Transverse colon (tissue), 4 donors: ENCODE measurements at regions not wholly inside any gene's neighbourhood (a gene's known extent, or its start where the extent isn't known, plus 50 kb on each side); places are given as distances from the start of the nearest gene placed in this dataset.

Source experiments
- DNase-seq: peaks from one replicate; pipeline ENCODE4 v3.0.0-alpha.2; 2019
- H3K27ac ChIP-seq, 4 donors: fragments of 200-600 bp; sonication (generic); 2 replicates each; pipeline ENCODE4 v1.5.1; 2016 to 2018; ENCODE audit warnings: inconsistent platforms in 4 of 4
- H3K27me3 ChIP-seq: fragments of 200-600 bp; sonication (generic); 2 replicates; pipeline ENCODE4 v1.5.1; 2017; ENCODE audit warnings: inconsistent platforms
- H3K36me3 ChIP-seq, 4 donors: fragments of 200-600 bp; sonication (generic); 2 replicates each; pipeline ENCODE4 v1.5.1; 2017 to 2019; ENCODE audit warnings: inconsistent platforms in 4 of 4
- H3K4me1 ChIP-seq, 4 donors: fragments of 200-600 bp; sonication (generic); 2 replicates each; pipeline ENCODE4 v1.5.1; 2017 to 2020; ENCODE audit warnings: inconsistent platforms in 4 of 4
- H3K4me3 ChIP-seq, 4 donors: fragments of 200-600 bp; sonication (generic); 1 replicate in 1 of 4; 2 replicates in 3 of 4; pipeline versions ENCODE4 v1.5.1 to v1.6.1; 2017 to 2019; ENCODE audit warnings: inconsistent platforms in 4 of 4
- H3K9me3 ChIP-seq, 2 donors: fragments of 200-600 bp; sonication (generic); 2 replicates each; pipeline ENCODE4 v1.5.1; 2017 to 2019; ENCODE audit warnings: inconsistent platforms in 2 of 2
- EP300 ChIP-seq: sonication (generic); formaldehyde crosslinking; IDR thresholded peaks from one replicate; pipeline ENCODE4 v1.6.1; 2017; ENCODE audit warnings: antibody characterized with exemption, low read depth
- POLR2A ChIP-seq: fragments of 450-650 bp; IDR thresholded peaks from one replicate; pipeline ENCODE4 v1.6.1; 2016; ENCODE audit warnings: antibody characterized with exemption, mild to moderate bottlenecking, moderate library complexity
- POLR2AphosphoS5 ChIP-seq, 3 donors: sonication (generic); formaldehyde crosslinking; IDR thresholded peaks; one replicate each; pipeline ENCODE4 v1.6.1; 2016; ENCODE audit warnings: antibody characterized with exemption in 3 of 3
- WGBS, 2 donors: methylation state at CpG; one replicate each; pipeline ENCODE4 v1.1.5; 2018; ENCODE audit warnings: low coverage in 1 of 2; 5-methylcytosine and 5-hydroxymethylcytosine counted together
- in situ Hi-C, 4 donors: fragments of 200-750 bp; cut with MboI; loops; one replicate each; pipeline versions ENCODE4 v1.15.0 to v1.15.1; 2017; ENCODE audit warnings: low sequenced_read_pairs in 3 of 4, low pct_ligation_motif_present in 1 of 4, low pct_unique_long_range_greater_than_20kb in 1 of 4
- intact Hi-C: fragments of 100-400 bp; cut with DNase I; formaldehyde crosslinking; loops from one replicate; pipeline ENCODE4 v1.15.1; 2023; ENCODE audit warnings: low total_unique reads
- TF ChIP-seq, protein P1 (sequence below), 5 experiments: fragments of 200-600 bp in 3 of 5; fragments of 450-650 bp in 2 of 5; sonication (generic) in 3 of 5; IDR thresholded peaks; 1 replicate in 2 of 5; 2 replicates in 3 of 5; pipeline ENCODE4 v1.5.1; 2016 to 2017; ENCODE audit warnings: antibody characterized with exemption in 5 of 5, inconsistent platforms in 3 of 5, mild to moderate bottlenecking in 2 of 5, moderate library complexity in 1 of 5

DNA sequence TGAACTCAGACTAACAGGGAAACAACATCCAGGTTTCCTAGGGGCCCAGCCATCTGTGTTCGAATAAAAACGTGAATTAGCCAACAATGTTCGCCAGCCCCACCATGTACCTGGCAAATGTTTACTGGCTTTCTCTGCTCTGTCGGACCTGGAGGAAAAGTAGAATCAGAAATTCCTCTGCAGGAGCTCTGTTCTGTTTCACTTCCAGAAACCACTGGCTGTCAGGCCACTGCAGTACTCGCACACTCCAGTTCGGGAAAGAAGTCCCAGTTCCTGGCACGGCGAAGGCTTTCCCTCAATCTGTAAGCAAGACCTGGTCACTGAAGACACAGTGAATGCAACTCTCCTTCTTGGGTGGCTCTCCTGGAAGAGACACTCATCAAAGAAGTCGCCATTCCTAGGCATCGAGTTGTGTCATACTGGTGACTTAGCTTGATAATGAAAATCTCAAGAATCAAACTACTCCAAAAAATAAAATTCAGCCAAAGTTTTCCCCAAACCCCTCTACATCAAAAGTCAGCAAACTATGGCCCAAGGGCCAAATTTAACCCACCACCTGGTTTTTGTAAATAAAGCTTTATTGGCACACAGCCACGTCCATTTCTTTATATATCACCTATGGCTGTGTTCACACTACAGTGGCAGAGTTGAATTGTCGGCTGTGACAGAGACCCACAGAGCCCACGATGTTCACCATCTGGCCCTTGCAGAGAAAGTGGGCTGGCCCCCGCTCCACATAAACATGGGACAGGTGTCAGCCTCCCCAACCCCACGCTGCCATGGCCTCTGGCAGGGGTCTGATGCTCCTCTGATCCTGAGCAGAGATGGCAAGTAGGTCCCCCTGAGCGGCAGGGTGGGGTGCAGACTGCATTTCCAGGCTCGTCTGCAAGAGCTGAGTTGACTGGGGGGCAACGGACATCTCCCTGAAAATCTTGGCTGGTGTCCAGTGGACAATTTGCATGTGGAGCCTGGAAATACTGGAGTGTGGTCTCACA, 189.2 kb upstream of the DIO3 start:
- no peak overlapping the region for H3K4me3 ChIP-seq
- 70 to 71% methylated on average over 5 to 17 of the region's 18 CpGs for WGBS, 2 donors
- peaks cover 0 to 4% (median 0%) of the 10 kb centered on the region in 4 donors for H3K4me1 ChIP-seq
- H3K27ac ChIP-seq, result peak overlapping the region in 3 of 4 donors; percentile 14 to 72 (median 32)
- DNase-seq, result no peak
- TF ChIP-seq POLR2A (no peak), EP300 (peak; percentile 71), POLR2AphosphoS5 (IDR thresholded peaks at IDR 0.05) (peak in 2 of 3 donors; percentile 68 to 77)
- TF ChIP-seq, protein P1, sequence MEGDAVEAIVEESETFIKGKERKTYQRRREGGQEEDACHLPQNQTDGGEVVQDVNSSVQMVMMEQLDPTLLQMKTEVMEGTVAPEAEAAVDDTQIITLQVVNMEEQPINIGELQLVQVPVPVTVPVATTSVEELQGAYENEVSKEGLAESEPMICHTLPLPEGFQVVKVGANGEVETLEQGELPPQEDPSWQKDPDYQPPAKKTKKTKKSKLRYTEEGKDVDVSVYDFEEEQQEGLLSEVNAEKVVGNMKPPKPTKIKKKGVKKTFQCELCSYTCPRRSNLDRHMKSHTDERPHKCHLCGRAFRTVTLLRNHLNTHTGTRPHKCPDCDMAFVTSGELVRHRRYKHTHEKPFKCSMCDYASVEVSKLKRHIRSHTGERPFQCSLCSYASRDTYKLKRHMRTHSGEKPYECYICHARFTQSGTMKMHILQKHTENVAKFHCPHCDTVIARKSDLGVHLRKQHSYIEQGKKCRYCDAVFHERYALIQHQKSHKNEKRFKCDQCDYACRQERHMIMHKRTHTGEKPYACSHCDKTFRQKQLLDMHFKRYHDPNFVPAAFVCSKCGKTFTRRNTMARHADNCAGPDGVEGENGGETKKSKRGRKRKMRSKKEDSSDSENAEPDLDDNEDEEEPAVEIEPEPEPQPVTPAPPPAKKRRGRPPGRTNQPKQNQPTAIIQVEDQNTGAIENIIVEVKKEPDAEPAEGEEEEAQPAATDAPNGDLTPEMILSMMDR (IDR thresholded peaks at IDR 0.05), result no peak
- H3K36me3 ChIP-seq, result no peaks in the 10 kb centered on the region
- no peaks in the 10 kb centered on the region for H3K9me3 ChIP-seq
- intact Hi-C loops, result no loop called here
- in situ Hi-C loops, result no loop called here
- H3K27me3 ChIP-seq, result no peaks in the 10 kb centered on the region

DNA sequence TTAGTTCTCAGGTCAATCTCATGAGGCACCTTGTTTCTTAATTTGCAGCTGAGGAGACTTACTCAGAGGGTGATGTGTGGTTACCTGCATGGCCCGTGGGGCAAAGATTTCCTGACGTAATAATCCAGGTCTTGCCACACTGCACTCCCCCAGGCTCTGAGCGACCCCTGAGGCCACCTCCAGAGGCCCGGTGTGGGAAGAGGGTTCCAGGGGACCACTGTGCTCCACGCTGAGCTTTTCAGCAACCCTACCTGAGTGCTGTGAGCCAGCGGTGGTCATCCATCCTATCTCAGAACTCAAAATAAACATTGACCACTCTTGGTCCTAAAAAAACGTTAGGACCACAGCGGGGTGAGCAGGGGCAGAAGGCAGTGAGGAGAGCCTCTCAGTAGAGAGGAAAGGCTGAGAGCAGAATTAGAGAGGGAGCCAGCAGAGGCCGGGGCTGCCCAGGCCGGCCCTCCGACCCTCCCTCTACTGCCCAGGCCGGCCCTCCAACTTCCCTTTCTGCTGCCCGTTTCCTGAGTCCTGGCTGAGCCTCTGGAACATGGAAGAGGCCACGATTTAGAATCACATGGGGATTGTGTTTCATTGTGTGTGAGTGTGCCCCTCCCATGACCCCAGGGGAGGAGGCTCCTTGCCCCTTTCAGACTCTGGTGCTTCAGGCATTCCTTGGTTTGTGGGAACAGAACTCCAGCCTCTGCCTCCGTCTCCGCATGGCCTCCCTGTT, 188.2 kb upstream of the DIO3 start:
- intact Hi-C loops (no loop called here), in situ Hi-C loops (no loop called here)
- peaks cover 0 to 4% (median 0%) of the 10 kb centered on the region in 4 donors for H3K4me1 ChIP-seq
- no peaks in the 10 kb centered on the region for H3K9me3 ChIP-seq
- DNase-seq, result no peak
- H3K4me3 ChIP-seq, result no peak overlapping the region
- no peaks in the 10 kb centered on the region for H3K36me3 ChIP-seq
- 60 to 81% methylated on average over 1 to 16 of the region's 16 CpGs for WGBS, 2 donors
- H3K27me3 ChIP-seq, result no peaks in the 10 kb centered on the region
- H3K27ac ChIP-seq, result no peak overlapping the region
- TF ChIP-seq, protein P1 (IDR thresholded peaks at IDR 0.05), result no peak
- no peak for TF ChIP-seq POLR2A
- no peak for TF ChIP-seq POLR2AphosphoS5 (IDR thresholded peaks at IDR 0.05)
- no peak for TF ChIP-seq EP300

DNA sequence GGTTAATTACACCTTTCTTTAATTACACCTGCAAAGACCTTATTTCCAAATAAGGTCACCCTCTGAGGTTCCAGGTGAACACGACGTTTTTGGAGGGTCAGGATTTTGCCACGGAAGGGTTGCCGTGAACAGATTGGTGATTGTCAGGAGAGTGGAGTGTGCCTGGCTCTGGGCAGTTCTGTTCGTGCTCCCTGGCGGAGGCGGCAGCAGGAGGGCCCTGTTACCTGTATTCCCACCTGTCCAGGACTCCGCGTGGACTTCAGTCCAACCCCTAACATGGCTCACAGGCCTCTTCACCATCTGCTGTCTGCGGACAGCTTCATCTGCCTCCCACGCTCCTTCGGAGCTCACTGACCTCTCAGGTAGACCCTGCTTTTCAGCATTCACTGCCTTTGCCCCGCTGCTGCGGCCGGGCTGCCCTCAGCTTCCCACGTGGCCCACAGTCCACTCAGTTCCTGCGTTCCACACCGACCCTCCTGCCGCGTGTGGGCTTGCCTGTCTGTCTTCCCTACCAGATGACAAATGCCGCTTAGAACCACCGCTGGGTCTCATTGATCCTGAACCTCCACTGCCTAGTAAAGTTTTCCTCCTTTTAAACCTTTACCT, 187.5 kb upstream of the DIO3 start:
- in situ Hi-C loops, result no loop called here
- H3K9me3 ChIP-seq, result no peaks in the 10 kb centered on the region
- no peak overlapping the region for H3K27ac ChIP-seq
- WGBS, 2 donors, result 92 to 100% methylated on average over 2 to 22 of the region's 22 CpGs
- TF ChIP-seq EP300, result no peak
- TF ChIP-seq POLR2AphosphoS5 (IDR thresholded peaks at IDR 0.05), result no peak
- TF ChIP-seq, protein P1 (IDR thresholded peaks at IDR 0.05), result no peak
- TF ChIP-seq POLR2A, result no peak
- no peaks in the 10 kb centered on the region for H3K27me3 ChIP-seq
- no peak for DNase-seq
- intact Hi-C loops, result no loop called here
- no peak overlapping the region for H3K4me3 ChIP-seq
- no peaks in the 10 kb centered on the region for H3K36me3 ChIP-seq
- H3K4me1 ChIP-seq, result peaks cover 0 to 4% (median 0%) of the 10 kb centered on the region in 4 donors
